ENCODE measurements at regions not wholly inside any gene's neighbourhood (a gene's known extent, or its start where the extent isn't known, plus 50 kb on each side); places are given as distances from the start of the nearest gene placed in this dataset.

GRCh38 chr18:24875286-24875685 is 414.8 kb downstream of the HRH4 start:
- no peak overlapping the region for H3K4me3 Mint-ChIP-seq
- H3K27me3 Mint-ChIP-seq (ENCODE audit: low read depth): peaks cover 12% of the 10 kb centered on the region
- TF ChIP-seq CTCF (conservative IDR thresholded peaks at IDR 0.05): no peak
- H3K27ac Mint-ChIP-seq (ENCODE audit: unreplicated experiment): no peak overlapping the region
- DNase-seq (ENCODE audit: low read depth, low spot score): no peak
- H3K36me3 Mint-ChIP-seq (ENCODE audit: low read depth): no peaks in the 10 kb centered on the region
- no peaks in the 10 kb centered on the region for H3K9me3 Mint-ChIP-seq
- H3K4me1 Mint-ChIP-seq: peaks cover 34% of the 10 kb centered on the region

GRCh38 chr18:24875777-24876176 is 415.3 kb downstream of the HRH4 start:
- DNase-seq (ENCODE audit: low read depth, low spot score): no peak
- Mint-ChIP-seq H3K4me3 (no peak overlapping the region), H3K9me3 (no peaks in the 10 kb centered on the region), H3K27ac (ENCODE audit: unreplicated experiment) (no peak overlapping the region), H3K36me3 (ENCODE audit: low read depth) (no peaks in the 10 kb centered on the region), H3K4me1 (peaks cover 30% of the 10 kb centered on the region), H3K27me3 (ENCODE audit: low read depth) (peaks cover 10% of the 10 kb centered on the region)
- TF ChIP-seq CTCF (conservative IDR thresholded peaks at IDR 0.05): no peak

- H3K27me3 Mint-ChIP-seq (ENCODE audit: low read depth): peaks cover 9% of the 10 kb centered on the region
- H3K9me3 Mint-ChIP-seq: no peaks in the 10 kb centered on the region
- no peak overlapping the region for H3K4me3 Mint-ChIP-seq
- H3K27ac Mint-ChIP-seq (ENCODE audit: unreplicated experiment): no peak overlapping the region
- no peak for TF ChIP-seq CTCF (conservative IDR thresholded peaks at IDR 0.05)
- no peak for DNase-seq (ENCODE audit: low read depth, low spot score)
- no peaks in the 10 kb centered on the region for H3K36me3 Mint-ChIP-seq (ENCODE audit: low read depth)
- peaks cover 30% of the 10 kb centered on the region for H3K4me1 Mint-ChIP-seq
These were observed 415.8 kb downstream of the HRH4 start for GRCh38 chr18:24876266-24876665.

- H3K27ac Mint-ChIP-seq (ENCODE audit: unreplicated experiment): peak overlapping the region; percentile 90
- H3K4me1 Mint-ChIP-seq: peaks cover 30% of the 10 kb centered on the region
- TF ChIP-seq CTCF (conservative IDR thresholded peaks at IDR 0.05): no peak
- H3K36me3 Mint-ChIP-seq (ENCODE audit: low read depth): no peaks in the 10 kb centered on the region
- DNase-seq (ENCODE audit: low read depth, low spot score): no peak
- H3K9me3 Mint-ChIP-seq: no peaks in the 10 kb centered on the region
- H3K27me3 Mint-ChIP-seq (ENCODE audit: low read depth): peaks cover 4% of the 10 kb centered on the region
- H3K4me3 Mint-ChIP-seq: peak overlapping the region; percentile 9
These were observed 416.6 kb downstream of the HRH4 start for GRCh38 chr18:24877066-24877465.

GRCh38 chr18:24877546-24877945 is 417.1 kb downstream of the HRH4 start:
- peaks cover 3% of the 10 kb centered on the region for H3K27me3 Mint-ChIP-seq (ENCODE audit: low read depth)
- H3K9me3 Mint-ChIP-seq: no peaks in the 10 kb centered on the region
- TF ChIP-seq CTCF (conservative IDR thresholded peaks at IDR 0.05): no peak
- no peaks in the 10 kb centered on the region for H3K36me3 Mint-ChIP-seq (ENCODE audit: low read depth)
- peak; percentile 6 for DNase-seq (ENCODE audit: low read depth, low spot score)
- peaks cover 30% of the 10 kb centered on the region for H3K4me1 Mint-ChIP-seq
- peak overlapping the region; percentile 33 for H3K4me3 Mint-ChIP-seq
- peak overlapping the region; percentile 93 for H3K27ac Mint-ChIP-seq (ENCODE audit: unreplicated experiment)

- Mint-ChIP-seq H3K4me1 (peaks cover 30% of the 10 kb centered on the region), H3K9me3 (no peaks in the 10 kb centered on the region), H3K4me3 (peak overlapping the region; percentile 65), H3K27me3 (ENCODE audit: low read depth) (peaks cover 3% of the 10 kb centered on the region), H3K27ac (ENCODE audit: unreplicated experiment) (peak overlapping the region; percentile 1), H3K36me3 (ENCODE audit: low read depth) (no peaks in the 10 kb centered on the region)
- TF ChIP-seq CTCF (conservative IDR thresholded peaks at IDR 0.05): peak; percentile 76
- peak; percentile 30 for DNase-seq (ENCODE audit: low read depth, low spot score)
These were observed 417.9 kb downstream of the HRH4 start for GRCh38 chr18:24878289-24878688.

All from neural crest cell (in vitro differentiated cells).